ENCODE measurements at regions not wholly inside any gene's neighbourhood (a gene's known extent, or its start where the extent isn't known, plus 50 kb on each side); places are given as distances from the start of the nearest gene placed in this dataset.
A peak's percentile ranks its signal among the peaks of the same experiment; 100 is the strongest.

- DNase-seq (ENCODE audit: low read depth in 1 of 2, low spot score in 1 of 2): no peak
- in situ Hi-C loops (cut with HindIII; ENCODE audit: low pct_unique_long_range_greater_than_20kb, low sequenced_read_pairs): no loop called here
- no peak for TF ChIP-seq JUND (IDR thresholded peaks at IDR 0.05; ENCODE audit: low read depth)
Observed at GRCh38 chr10:45509491-45509890, 135.5 kb downstream of the ALOX5 start.

GRCh38 chr10:45505311-45505710, 131.3 kb downstream of the ALOX5 start:
- TF ChIP-seq JUND (IDR thresholded peaks at IDR 0.05; ENCODE audit: low read depth): no peak
- in situ Hi-C loops (cut with HindIII; ENCODE audit: low pct_unique_long_range_greater_than_20kb, low sequenced_read_pairs): no loop called here
- DNase-seq (ENCODE audit: low read depth in 1 of 2, low spot score in 1 of 2): no peak

GRCh38 chr10:45502458-45502857, 128.4 kb downstream of the ALOX5 start:
- in situ Hi-C loops (cut with HindIII; ENCODE audit: low pct_unique_long_range_greater_than_20kb, low sequenced_read_pairs): no loop called here
- TF ChIP-seq JUND (IDR thresholded peaks at IDR 0.05; ENCODE audit: low read depth): peak; percentile 49; the same call in 1 of the 2 replicates
- peak in 1 of 2 experiments; percentile 61 for DNase-seq (ENCODE audit: low read depth in 1 of 2, low spot score in 1 of 2)

- no peak for TF ChIP-seq JUND (IDR thresholded peaks at IDR 0.05; ENCODE audit: low read depth)
- in situ Hi-C loops (cut with HindIII; ENCODE audit: low pct_unique_long_range_greater_than_20kb, low sequenced_read_pairs): no loop called here
- no peak for DNase-seq (ENCODE audit: low read depth in 1 of 2, low spot score in 1 of 2)
Observed at GRCh38 chr10:45501791-45502190, 127.8 kb downstream of the ALOX5 start.

- DNase-seq (ENCODE audit: low read depth in 1 of 2, low spot score in 1 of 2): no peak
- TF ChIP-seq JUND (IDR thresholded peaks at IDR 0.05; ENCODE audit: low read depth): no peak
- in situ Hi-C loops (cut with HindIII; ENCODE audit: low pct_unique_long_range_greater_than_20kb, low sequenced_read_pairs): no loop called here
Observed at GRCh38 chr10:45500798-45501197, 126.8 kb downstream of the ALOX5 start.

- in situ Hi-C loops (cut with HindIII; ENCODE audit: low pct_unique_long_range_greater_than_20kb, low sequenced_read_pairs): no loop called here
- DNase-seq (ENCODE audit: low read depth in 1 of 2, low spot score in 1 of 2): no peak
- no peak for TF ChIP-seq JUND (IDR thresholded peaks at IDR 0.05; ENCODE audit: low read depth)
Observed at GRCh38 chr10:45500304-45500703, 126.3 kb downstream of the ALOX5 start.

GRCh38 chr10:45495438-45496152, 121.6 kb downstream of the ALOX5 start:
- in situ Hi-C loops (cut with HindIII; ENCODE audit: low pct_unique_long_range_greater_than_20kb, low sequenced_read_pairs): no loop called here
- TF ChIP-seq JUND (IDR thresholded peaks at IDR 0.05; ENCODE audit: low read depth): no peak
- DNase-seq (ENCODE audit: low read depth in 1 of 2, low spot score in 1 of 2): no peak

Data from T47D (cell line).